ENCODE measurements at regions not wholly inside any gene's neighbourhood (a gene's known extent, or its start where the extent isn't known, plus 50 kb on each side); places are given as distances from the start of the nearest gene placed in this dataset.
"Not testable (repeated sequence)": the region's sequence is repeated elsewhere in the genome, so short reads cannot be mapped to it uniquely, and the experiment has no call there.

DNA sequence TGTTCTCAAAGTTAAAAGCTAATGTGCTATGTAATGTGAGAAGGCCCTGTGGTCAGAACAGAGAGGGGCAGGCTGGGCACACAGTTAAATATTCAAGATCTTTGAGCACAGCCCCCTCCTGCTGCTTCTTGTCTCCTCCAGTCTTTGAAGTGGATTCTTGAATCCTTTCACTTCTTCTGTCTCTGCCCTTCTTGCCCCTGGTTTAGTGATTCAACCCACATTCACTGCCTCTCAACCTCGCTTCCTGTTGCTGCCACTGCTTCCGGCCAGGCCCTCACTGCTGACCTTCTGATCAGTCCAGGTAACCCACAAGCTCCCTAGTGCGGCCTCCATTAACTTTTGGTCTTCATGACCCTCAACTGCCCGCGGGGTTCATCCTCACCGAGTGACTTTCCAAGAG is 417.3 kb upstream of the NOX3 start:
- no peak for DNase-seq (ENCODE audit: low read depth in 2 of 2)

DNA sequence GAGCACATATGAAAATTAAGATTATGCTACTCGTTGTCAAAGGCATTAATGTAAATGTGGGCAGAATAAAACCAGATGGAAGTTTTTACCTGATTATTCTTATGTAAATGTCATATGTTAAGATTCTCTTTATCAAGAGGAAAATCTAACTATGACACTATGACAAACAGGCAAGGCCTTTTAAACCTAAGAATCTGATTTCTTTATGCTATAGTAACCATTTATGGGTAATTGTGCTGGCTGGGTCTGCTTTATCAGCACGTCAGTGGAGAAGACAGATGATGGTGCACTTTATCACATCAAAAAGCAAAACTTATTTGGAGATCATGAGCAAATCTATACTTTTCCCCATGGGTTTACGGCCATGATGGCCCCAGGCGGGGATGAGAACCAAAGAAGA is 412.0 kb upstream of the NOX3 start:
- DNase-seq (ENCODE audit: low read depth in 2 of 2): no peak

DNA sequence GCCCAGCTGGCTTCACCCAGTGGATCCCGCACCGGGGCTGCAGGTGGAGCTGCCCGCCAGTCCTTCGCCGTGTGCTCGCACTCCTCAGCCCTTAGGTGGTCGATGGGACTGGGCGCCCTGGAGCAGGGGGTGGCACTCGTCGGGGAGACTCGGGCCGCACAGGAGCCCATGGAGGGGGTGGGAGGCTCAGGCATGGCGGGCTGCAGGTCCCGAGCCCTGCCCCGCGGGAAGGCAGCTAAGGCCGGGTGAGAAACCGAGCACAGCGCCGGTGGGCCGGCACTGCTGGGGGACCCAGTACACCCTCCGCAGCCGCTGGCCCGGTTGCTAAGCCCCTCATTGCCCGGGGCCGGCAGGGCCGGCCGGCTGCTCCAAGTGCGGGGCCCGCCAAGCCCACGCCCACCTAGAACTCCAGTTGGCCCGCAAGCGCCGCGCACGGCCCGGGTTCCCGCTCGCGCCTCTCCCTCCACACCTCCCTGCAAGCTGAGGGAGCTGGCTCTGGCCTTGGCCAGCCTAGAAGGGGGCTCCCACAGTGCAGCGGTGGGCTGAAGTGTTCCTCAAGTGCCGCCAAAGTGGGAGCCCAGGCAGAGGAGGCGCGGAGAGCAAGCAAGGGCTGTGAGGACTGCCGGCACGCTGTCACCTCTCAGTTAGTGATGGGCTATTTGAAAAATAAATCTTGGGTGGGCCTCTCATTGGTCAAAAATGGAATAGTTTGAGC is 411.2 kb upstream of the NOX3 start:
- DNase-seq (ENCODE audit: low read depth in 2 of 2): not testable (repeated sequence)

DNA sequence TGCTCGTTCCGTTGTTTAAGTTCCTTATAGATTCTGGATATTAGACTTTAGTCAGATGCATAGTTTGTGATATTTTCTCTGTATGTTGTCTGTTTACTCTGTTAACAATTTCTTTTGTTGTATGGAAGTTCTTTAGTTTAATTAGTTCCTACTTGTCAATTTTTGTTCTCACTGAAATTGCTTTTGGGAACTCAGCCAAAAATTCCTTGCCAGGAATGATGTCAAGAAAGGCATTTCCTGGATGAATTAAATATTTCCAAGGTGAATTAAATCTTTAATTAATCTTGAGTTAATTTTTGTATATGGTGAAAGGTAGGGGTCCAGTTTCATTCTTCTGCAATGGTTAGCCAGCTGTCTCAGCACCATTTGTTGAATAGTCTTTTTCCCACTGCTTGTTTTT is 406.2 kb upstream of the NOX3 start:
- no peak for DNase-seq (ENCODE audit: low read depth in 2 of 2)

DNA sequence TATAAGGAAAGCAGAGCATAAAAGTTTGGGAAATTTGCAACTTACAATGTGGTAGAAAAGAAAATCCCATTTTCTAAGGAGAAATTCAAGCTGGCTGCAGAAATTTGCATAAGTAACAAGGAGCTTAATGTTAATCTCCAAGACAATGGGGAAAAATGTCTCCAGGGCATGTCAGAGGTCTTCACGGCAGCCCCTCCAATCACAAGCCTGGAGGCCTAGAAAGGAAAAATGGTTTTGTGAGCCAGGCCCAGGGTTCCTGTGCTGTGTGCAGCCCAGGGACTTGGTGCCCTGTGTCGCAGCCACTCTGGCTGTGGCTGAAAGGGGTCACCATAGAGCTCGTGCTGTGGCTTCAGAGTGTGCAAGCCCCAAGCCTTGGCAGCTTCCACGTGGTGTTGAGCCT is 403.3 kb upstream of the NOX3 start:
- not testable (repeated sequence) for DNase-seq (ENCODE audit: low read depth in 2 of 2)

DNA sequence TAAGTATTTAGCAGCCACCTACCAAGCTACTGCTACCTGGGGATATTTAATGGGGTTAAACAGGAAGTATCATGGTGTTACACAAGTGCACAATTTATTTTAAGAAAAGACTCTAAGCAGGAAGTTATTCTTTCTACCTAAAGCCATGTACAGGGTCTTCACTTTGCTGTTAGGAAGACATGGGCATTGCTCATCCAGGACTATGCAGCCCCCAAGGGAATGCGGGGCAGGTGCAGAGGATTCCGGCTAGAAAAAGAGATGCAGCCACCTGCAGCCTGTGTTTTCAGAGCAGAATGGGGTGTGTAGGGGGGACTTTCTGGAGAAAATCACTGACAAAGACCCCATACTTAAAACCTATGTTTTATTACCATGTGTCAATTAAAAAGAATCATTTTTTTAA is 399.1 kb upstream of the NOX3 start:
- DNase-seq (ENCODE audit: low read depth in 2 of 2): no peak

DNA sequence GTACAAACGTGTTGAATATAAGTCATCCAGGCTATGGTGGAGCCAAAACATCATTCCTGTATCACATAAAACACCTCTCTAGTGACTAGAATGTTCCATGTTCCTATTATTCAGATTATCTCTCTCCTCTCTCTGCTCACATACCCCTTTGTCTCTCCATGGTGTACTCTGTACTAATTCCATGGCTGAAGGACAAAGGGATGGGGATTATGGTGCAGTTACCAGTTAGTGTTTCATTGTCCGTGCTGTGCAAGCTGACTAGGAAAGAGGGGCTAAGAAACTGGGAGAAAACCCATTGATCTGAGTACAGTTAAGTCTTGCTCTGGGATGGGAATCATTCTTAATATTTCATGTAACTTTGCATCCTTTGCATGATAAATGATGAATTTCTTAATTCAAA is 397.4 kb upstream of the NOX3 start:
- DNase-seq (ENCODE audit: low read depth in 2 of 2): no peak

DNA sequence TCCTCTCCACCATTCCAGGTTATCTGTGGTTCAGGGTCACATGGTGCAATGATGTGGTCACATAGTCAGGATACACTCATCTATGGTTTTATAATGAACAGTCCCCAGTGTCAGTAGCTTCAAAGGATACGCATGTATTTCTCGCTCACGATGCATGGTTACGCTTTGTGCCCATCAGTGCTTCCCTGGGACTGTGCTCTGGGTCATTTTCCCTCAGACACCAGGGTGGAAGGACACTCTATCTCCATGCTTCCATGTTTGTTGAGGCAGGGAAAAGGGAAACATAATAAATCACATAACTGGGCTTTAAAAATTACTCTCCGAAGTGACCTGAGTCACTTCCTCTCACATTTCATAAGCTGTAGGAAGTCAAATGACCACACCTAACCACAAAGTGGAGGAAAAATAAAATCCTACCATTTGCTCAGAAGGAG is 394.8 kb upstream of the NOX3 start:
- no peak for DNase-seq (ENCODE audit: low read depth in 2 of 2)

DNA sequence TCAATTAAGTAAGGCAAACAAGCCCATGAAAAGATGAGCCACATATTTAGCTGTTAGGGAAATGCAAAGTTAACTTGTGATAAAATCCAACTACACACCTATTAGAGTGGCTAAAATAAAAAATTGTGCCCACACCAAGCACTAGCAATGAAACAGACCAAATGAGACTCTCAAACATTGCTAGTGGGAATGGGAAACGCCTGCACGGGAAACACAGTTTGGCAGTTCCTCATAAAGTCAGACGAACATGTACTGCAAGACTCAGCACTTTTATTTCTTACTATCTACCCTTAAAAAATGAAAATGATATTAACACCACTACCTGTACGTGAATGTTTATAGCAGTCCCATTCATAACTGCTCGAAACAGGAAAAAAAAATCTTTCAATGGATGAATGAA is 392.1 kb upstream of the NOX3 start:
- no peak for DNase-seq (ENCODE audit: low read depth in 2 of 2)

DNA sequence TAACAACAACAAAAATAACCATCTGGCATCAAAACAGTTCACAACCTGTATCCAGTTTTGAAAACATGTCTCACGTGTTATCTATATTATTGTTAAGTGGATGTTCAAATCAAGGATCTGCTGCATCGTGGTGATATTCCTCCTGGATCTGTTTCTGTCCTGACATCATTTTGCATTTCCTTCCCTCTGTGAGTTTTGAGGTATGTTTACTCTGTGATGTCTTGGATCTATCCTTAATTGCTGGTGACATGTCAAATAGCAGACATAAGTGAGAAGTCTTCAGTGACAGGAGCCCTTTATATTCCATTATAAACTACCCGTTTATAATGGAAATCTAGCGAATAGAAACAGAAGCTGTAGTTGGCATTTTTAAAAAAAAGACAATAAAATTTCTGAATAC is 381.8 kb upstream of the NOX3 start:
- DNase-seq (ENCODE audit: low read depth in 2 of 2): no peak

DNA sequence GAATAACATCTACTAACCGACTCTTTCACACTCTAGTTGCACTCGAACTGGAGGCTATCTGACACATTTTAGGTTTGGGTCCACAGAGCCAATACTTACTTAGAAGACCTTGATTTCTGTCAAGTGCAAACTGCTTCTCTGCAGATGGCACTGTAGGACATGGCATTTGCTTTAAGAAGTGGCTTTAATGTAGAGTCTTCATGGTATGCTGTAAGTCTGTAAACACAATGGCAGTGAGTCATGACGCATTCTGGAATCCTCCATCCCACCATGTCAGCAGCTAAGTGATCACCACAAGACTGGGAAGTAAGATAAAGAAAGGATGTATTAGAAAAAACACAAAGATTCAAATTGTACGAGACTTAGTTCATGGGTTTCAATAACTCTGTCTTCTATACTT is 377.0 kb upstream of the NOX3 start:
- no peak for DNase-seq (ENCODE audit: low read depth in 2 of 2)

DNA sequence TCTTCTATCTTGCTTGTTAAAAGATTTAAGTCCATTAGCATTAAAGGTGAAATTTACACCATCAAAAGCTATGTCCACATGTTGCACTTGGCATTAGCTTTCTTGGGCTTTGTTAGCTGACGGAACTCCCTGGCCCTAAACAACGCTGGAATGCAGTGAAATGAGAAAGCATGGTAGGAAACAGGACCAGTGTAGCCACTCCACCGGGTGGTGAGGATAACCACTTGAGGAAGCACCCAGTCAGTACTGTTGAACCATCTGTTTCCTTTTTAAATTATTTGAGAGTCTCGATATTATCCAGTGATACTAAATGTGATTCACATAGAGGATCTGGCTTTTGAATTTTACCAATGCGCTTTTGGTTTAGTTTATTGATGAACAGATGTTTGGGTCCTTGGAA is 374.9 kb upstream of the NOX3 start:
- DNase-seq (ENCODE audit: low read depth in 2 of 2): no peak

DNA sequence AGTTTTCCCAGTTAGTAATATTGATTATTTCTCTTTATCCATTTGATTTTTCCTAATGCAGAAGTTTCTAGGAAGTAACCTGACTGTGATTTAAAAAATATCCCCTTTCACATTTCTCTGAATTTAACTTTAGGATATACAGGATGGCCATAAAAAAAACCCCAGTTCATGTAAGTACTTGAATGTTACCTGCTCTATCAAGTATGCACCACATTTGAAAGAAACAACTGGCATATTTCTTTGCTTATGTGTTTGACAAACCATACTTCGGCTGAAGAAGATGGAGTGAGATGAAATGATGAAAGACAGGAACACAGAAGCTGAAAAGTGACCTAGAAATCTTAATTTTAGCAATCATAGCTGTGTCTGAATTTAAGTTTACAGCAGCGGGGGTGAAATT is 374.0 kb upstream of the NOX3 start:
- DNase-seq (ENCODE audit: low read depth in 2 of 2): no peak

DNA sequence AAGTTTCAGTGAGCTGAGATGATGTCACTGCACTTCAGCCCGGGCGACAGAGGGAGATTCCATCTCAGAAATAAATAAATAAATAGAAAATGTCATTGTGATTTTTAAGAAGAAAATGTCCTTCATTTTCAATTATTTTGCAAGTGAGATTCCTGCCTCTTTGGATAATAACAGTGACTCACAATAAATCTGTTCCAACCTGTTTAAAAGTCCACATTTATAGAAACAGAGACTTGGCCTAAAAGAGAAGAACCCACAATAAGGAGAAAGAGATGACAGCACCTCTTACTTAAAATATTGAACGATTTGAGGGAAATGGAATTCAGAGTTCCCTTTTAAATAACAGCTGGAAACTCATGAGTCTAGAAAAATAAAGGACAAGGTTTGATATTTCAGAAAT is 373.4 kb upstream of the NOX3 start:
- no peak for DNase-seq (ENCODE audit: low read depth in 2 of 2)

DNA sequence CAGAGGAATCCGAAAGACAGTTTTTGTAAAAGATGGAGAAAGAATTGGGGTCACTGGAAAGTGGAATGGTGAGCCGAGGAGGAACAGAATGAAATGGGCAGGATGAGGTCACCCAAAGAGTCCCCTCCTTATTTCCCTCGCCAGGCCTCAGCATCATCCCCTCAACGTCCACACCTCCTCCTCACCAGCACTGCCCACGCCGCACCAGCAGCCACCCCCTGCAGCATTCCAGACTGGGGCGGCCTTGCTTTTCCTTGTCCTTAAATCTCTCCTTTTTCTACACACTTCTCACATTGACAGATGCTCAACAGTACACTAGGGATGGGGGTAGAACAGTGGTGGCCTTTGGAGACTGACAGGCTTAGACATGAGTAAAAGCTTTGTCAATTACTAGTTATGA is 363.1 kb upstream of the NOX3 start:
- DNase-seq (ENCODE audit: low read depth in 2 of 2): no peak

DNA sequence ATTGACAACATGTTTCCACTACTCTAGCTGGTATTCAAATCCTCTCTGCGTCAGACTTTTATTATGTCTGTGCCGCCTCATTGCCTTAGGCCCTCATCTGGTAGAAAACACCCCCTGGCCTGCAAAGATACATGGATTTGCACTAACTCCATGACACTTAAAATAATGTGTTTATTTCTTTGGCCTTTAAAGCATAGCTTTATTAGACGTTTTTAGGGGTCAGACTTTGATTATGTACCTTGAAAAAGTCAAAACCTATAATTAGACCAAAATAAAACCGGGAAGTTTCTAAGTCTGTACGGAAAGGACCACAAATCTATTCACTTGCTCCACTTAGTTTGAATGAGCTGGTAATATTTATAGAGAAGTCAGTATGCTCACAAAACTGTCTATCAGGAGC is 357.9 kb upstream of the NOX3 start:
- DNase-seq (ENCODE audit: low read depth in 2 of 2): no peak

DNA sequence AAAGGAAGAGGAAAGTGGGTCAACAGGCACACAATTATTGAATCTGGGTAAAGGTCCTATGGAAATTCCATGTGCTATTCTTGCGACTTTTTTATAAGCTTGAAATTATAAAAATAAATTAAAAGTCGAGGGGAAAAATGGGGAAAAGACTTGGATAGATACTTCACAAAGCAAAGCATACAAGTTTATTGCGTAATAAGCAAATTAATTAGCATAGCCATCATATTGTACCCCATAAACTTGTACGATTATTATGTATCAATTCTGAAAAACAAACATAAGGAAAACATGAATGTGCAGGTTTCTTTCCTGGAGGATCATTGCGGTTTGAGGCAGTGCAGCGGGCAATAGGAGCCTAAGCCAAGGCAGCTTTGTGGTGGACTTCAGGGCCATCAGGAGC is 351.6 kb upstream of the NOX3 start:
- no peak for DNase-seq (ENCODE audit: low read depth in 2 of 2)

DNA sequence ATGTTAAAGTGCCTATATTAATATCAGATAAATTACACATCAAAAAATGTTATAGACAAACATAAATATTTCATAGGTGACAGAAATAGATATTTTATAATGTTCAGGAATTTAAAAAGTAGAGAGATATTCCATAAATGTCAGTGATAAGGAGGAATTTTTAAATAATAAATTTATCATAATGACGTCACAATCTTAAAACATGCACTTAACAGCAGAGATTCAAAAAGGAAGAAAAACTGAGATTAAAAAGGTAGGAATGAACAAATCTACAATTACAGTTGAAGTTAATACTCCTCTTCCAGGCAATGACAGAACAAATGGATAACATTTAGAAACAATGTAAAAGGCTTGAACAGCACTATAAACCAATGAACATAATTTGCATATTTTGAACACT is 345.4 kb upstream of the NOX3 start:
- DNase-seq (ENCODE audit: low read depth in 2 of 2): no peak

DNA sequence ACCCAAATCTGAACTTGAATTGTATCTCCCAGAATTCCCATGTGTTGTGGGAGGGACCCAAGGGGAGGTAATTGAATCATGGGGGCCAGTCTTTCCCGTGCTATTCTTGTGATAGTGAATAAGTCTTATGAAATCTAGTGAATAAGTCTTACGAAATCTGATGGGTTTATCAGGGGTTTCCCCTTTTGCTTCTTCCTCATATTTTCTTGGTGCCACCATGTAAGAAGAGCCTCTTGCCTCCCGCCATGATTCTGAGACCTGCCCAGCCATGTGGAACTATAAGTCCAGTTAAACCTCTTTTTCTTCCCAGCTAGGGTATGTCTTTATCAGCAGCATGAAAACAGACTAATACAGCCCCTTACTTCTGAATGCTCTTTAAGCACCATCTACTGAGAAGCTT is 343.2 kb upstream of the NOX3 start:
- not testable (repeated sequence) for DNase-seq (ENCODE audit: low read depth in 2 of 2)

DNA sequence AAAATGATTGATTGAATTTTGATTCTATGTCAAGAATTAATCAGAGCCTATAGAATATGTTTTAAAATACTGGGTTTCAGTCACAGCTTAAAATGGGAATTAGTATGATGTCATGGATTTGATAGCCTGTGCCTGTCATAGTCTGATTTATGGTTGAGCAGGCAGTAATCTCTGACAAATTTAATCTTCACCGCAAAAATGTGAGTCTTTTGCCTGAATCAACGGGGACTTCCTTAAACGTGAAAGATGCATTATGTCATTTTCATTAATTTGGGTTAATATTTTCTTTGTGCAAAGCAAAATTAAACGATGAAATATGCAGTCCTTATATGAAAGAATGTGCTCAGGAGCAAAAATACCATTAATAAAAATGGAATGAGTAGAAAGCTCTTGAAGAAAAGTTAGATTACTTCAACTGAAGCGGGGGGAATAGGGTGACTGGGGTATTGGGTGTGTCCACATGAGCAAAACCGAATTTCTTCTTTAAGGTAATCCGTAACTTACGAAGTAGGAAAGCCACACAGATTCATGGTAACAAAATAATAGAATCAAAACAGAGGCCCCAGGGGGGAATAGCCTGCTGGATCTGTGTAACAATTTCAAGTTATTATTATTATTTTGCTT is 339.6 kb upstream of the NOX3 start:
- no peak for DNase-seq (ENCODE audit: low read depth in 2 of 2)

DNA sequence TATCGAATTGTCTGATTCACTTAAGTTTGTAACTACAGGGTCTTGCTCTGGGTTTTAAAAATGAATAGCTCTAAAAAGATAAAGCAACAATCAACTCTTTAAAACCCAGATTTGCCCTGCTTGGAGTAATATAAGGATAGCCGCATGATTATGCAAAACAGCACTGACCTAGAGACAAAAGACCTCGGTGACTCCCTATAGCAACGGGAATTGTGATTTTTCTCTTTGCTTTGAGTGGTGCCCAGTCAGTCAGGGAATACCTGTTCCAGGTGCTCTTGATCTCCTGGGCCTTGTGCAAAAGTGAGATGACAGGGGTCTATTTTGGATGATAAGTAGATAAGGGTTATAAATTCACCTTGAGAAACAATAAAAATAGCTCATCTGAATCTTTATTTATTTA is 336.3 kb upstream of the NOX3 start:
- DNase-seq (ENCODE audit: low read depth in 2 of 2): no peak

DNA sequence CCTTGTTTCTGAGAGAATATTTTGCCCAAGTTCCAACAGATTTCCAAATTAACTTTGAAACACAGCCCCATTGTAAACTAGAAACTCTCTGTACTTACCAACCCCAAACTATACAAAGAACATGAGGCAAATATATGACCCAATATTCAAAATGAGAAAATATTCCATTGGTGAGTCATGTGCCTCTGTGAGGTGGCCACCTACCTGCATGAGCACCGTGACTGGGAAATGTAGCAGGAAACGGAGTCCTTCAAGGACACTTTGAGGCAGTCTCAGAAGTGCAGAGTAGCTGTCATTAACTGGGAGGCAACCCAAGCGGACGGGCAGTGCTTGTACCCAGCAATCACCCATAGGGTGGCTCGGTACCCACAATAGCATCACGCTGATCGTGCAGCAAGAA is 335.5 kb upstream of the NOX3 start:
- no peak for DNase-seq (ENCODE audit: low read depth in 2 of 2)

DNA sequence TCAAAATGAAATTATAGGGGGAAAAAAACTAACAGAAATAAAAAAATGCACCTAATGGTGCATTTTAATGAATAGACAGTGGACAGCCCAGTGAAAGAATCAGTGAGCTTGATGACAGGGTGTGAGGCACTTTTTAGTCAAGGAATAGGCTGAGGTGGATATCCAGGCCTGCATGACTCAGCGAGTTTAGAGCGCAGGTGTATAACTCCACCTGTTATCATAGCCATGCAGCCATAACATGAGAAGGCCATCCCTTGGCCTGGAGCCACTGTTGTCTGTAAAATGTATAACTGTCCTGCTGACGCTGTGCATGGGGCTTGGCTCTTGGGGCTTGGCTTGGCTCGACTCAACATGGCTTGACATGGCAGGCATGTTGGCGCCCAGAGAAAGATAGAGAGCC is 331.5 kb upstream of the NOX3 start:
- no peak for DNase-seq (ENCODE audit: low read depth in 2 of 2)

DNA sequence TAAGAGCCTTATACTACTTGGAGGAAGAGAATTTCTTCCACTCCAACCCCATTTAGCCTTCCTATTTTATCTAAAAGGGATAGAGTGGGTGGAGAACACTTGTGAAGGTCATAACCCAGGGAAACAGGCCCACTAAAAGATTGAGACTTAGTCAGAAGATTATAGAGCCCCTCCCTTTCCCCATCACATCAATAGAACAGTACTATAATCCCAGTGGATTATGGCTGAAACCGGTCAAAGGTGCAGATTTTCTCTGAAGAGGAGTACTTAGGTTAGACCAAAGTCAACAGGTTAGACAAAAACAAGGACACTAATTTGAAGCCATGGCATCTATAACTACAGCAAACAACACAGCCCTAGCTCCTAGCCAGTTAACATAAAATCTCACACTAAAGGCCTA is 330.9 kb upstream of the NOX3 start:
- DNase-seq (ENCODE audit: low read depth in 2 of 2): no peak

Measured in activated CD4-positive, alpha-beta T cell treated with anti-CD3 and anti-CD28 coated beads for 24 hours (primary cell).